GM18507 (cell line): ENCODE measurements at regions not wholly inside any gene's neighbourhood (a gene's known extent, or its start where the extent isn't known, plus 50 kb on each side); places are given as distances from the start of the nearest gene placed in this dataset.
A peak's percentile ranks its signal among the peaks of the same experiment; 100 is the strongest.

Experiments used
- DNase-seq: peaks from one replicate; pipeline ENCODE4 v3.0.0; 2011; ENCODE audit warnings: low read depth; ENCODE audit not compliant: insufficient read length; ENCODE audit errors: extremely low spot score
- FAIRE-seq: peaks from 2 replicates; lab custom pipeline; 2011; peaks lifted over from hg19 to GRCh38; lab: Jason Lieb, UNC

GRCh38 chr12:66836623-66837310 is 157.9 kb upstream of the GRIP1 start:
- FAIRE-seq: no peak

GRCh38 chr12:66837311-66837627 is 158.4 kb upstream of the GRIP1 start:
- FAIRE-seq (no peak), DNase-seq (no peak)

More at GRCh38 chr12:66836623-66837310, 157.9 kb upstream of the GRIP1 start:
- DNase-seq: no peak

GRCh38 chr12:66838366-66838765 is 159.5 kb upstream of the GRIP1 start:
- DNase-seq: no peak
- no peak for FAIRE-seq

GRCh38 chr12:66848967-66849366 is 170.1 kb upstream of the GRIP1 start:
- FAIRE-seq (no peak), DNase-seq (no peak)

GRCh38 chr12:66851134-66851533 is 172.3 kb upstream of the GRIP1 start:
- FAIRE-seq (no peak), DNase-seq (no peak)

GRCh38 chr12:66852091-66852490 is 173.2 kb upstream of the GRIP1 start:
- FAIRE-seq: no peak
- DNase-seq: no peak

GRCh38 chr12:66852765-66853164 is 173.9 kb upstream of the GRIP1 start:
- DNase-seq (no peak), FAIRE-seq (no peak)

DNA sequence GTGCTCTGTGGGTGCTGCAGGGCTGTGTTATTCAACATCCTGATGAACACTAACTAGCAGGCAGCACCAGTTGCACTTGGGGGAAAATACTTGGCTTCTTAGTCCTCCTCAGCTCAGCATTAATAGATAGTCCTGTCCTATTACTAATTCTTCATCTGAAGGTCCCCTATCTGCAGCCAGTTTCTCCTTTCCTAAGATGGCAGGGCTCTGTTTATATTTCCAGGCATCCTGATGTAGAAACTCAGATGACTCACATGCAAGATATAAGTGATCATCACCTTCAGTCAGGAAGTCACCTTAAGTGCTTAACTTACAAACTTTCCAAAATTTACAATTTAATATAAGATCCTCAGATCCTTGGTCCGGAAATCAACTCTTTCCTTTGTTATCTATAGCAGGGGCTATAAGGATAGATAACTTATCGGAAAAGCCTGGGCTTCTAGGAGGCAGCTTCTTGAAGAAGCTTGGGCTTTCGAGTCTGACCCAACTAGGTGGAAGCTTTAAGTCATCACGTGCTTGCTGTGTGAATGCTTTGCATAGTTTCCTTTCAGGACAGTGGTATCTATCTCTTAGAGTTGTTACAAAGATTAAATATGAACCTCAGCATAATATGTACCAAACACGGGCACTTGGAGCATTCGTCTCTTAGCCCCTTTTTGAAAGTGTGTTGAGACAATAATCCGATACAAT is 181.0 kb upstream of the GRIP1 start:
- no peak for FAIRE-seq
- no peak for DNase-seq

GRCh38 chr12:66860752-66861750 is 182.2 kb upstream of the GRIP1 start:
- peak; percentile 5 for DNase-seq
- FAIRE-seq: peak; percentile 75

GRCh38 chr12:66862356-66862985 is 183.6 kb upstream of the GRIP1 start:
- DNase-seq: no peak
- no peak for FAIRE-seq

DNA sequence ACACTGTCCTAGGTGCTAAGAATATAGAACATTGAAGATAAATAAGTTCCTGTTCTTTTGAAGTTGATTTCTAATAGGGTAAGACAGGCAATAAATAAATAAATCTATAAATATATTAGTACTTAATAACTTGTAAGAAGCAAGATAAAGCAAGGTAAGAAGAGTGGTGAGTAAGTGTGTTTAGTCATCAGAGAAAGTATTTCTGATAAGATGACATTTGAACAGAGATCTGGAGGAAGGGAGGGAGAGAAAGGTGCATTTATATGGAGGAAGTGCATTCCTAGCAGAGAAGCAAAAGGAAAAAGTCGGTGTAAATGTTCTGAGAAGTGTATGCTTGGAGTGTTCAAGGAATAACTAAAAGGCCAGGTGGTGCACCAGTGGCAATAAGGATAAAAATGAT is 184.4 kb upstream of the GRIP1 start:
- FAIRE-seq (no peak), DNase-seq (no peak)

DNA sequence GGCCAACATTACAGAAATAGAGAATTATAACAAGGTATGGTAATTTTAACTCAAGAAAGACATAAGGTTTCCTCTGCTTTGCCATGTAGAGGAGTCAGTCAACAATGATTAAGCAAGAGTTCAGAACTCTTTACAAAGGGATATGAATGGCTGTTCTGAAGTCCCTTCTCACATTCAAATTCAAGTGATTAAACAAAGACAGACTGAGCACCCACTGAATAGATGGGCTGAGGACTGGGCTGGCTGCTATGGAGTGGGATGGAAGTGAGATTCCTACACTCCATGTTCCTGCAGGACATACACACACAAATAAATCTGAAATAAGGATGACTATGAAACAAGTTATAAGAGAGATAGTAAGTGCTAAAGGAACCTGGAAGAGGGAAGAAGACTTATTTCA is 199.0 kb upstream of the GRIP1 start:
- FAIRE-seq: no peak
- DNase-seq: no peak

DNA sequence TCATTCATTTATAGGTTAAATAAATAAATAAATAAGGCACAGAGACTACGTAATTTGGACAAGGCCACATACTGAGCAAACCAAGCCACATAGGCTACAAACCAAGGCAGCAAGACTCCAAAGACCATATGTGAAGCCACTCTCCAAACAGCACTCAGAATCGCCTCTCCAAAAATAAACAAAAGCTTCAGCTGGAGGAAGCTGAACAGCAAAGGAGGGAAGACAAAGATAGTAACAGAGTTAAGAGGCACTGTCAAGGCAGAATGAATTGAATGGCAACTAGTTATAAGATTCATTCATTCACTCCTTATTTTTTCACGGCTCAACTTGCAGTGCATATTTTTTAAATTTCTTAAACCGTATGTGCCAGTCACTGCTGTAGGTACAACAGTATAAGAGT is 200.5 kb upstream of the GRIP1 start:
- FAIRE-seq (no peak), DNase-seq (no peak)

DNA sequence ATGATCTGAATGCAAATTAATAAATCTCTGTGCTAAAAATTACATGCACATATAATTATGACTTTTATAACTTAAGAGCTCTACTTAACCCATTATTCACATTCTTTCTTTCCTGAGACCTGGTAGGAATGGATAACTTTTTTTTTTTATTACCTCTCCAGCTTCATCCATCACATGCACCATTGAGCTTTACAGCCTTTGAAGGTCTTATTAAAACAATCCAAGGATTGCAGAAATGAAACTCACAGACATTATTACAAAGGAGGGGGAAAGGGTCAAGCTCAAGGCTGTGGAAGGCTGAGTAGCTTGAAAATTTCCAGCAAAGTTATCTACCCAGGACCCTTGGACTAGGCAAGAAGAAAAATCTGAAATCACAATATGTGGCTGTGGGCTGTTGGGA is 202.5 kb upstream of the GRIP1 start:
- DNase-seq (no peak), FAIRE-seq (no peak)

DNA sequence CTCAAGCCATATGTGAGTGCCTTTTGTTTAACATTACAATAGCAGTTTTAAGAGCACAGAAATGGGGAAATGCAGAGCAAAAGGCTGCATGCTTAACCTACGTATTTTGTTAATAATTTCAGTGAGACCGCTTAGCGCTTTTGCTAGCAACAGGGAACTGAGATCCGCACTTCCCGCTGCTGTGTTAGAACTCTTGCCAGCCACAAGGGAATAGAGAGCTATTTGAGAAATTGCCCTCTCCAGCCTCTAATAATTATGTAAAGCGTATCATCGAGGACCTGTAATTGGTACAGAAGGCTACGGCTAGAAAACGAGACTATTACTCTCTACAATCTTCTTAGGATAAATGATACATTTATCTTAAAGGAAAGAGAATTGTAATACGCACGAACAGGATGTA is 205.2 kb upstream of the GRIP1 start:
- FAIRE-seq: no peak
- DNase-seq: no peak

GRCh38 chr12:66885115-66885875 is 206.4 kb upstream of the GRIP1 start:
- DNase-seq (no peak), FAIRE-seq (no peak)

GRCh38 chr12:66896797-66897196 is 217.9 kb upstream of the GRIP1 start:
- FAIRE-seq: no peak
- DNase-seq: no peak

DNA sequence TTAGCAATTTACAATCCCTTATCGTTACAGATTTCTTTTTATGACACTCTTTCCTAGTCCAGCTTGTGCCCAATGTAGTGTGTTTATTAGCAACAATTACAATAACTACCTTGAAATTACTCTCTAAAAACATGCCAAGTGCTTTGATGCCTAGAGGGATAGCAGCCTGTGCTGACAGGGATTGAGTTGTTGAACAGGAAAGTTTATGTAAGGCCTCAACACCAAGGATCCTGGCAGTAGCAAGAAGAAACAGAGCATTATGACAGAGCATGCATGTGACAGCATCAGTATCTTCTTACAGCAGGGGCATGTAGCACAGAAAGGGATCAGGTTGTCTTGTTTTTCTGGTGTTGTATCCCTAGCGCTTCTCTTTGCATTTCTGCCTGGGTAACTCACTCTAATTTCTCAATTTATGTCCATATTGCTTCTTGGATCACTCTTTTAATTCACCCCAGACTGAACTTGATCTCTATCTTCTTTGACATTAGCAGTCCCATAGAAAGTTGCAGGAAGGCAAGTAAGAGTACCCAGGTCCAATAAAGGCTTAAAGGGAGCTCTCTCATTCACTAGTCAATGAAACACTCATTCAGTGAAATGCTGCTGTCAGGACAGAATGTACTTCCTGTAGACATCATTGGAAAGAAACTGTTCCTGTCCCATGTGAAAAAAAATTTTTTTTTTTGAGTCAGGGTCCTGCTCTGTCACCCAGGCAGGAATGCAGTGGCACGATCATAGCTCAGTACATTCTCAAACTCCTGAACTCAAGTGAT is 220.0 kb upstream of the GRIP1 start:
- DNase-seq (no peak), FAIRE-seq (no peak)
